AG10803 (cell line): ENCODE measurements at regions not wholly inside any gene's neighbourhood (a gene's known extent, or its start where the extent isn't known, plus 50 kb on each side); places are given as distances from the start of the nearest gene placed in this dataset.

Experiments used
- DNase-seq: peaks from one replicate; pipeline ENCODE4 v3.0.0; 2010; ENCODE audit warnings: low read depth
- H3K4me3 ChIP-seq: 2 replicates; pipeline ENCODE4 v1.5.1; 2011; ENCODE audit warnings: mild to moderate bottlenecking, low read length, control low read depth
- CTCF ChIP-seq: conservative IDR thresholded peaks from 2 replicates; pipeline ENCODE4 v1.5.1; 2011; ENCODE audit warnings: mild to moderate bottlenecking, low read length, control low read depth, inconsistent platforms

GRCh38 chr17:55576996-55577586 lies 65.8 kb upstream of the SMIM36 start:
- DNase-seq: peak; percentile 70
- H3K4me3 ChIP-seq: peak overlapping the region; percentile 54
- TF ChIP-seq CTCF: no peak

- TF ChIP-seq CTCF: no peak
- peak overlapping the region; percentile 54 for H3K4me3 ChIP-seq
- DNase-seq: peak; percentile 67
Observed at GRCh38 chr17:55576237-55576995, 65.2 kb upstream of the SMIM36 start.

- TF ChIP-seq CTCF: no peak
- H3K4me3 ChIP-seq: no peak overlapping the region
- no peak for DNase-seq
Observed at GRCh38 chr17:55575058-55575636, 63.9 kb upstream of the SMIM36 start.

- H3K4me3 ChIP-seq: no peak overlapping the region
- no peak for DNase-seq
- no peak for TF ChIP-seq CTCF
Observed at GRCh38 chr17:55572599-55572998, 61.3 kb upstream of the SMIM36 start.

- DNase-seq: no peak
- H3K4me3 ChIP-seq: no peak overlapping the region
- TF ChIP-seq CTCF: no peak
Observed at GRCh38 chr17:55572139-55572538, 60.9 kb upstream of the SMIM36 start.

GRCh38 chr17:55571095-55571494 lies 59.8 kb upstream of the SMIM36 start:
- no peak for DNase-seq
- no peak overlapping the region for H3K4me3 ChIP-seq
- TF ChIP-seq CTCF: no peak

GRCh38 chr17:55570391-55570790 lies 59.1 kb upstream of the SMIM36 start:
- no peak for DNase-seq
- TF ChIP-seq CTCF: no peak
- no peak overlapping the region for H3K4me3 ChIP-seq
